BJ (cell line): ENCODE measurements at regions not wholly inside any gene's neighbourhood (a gene's known extent, or its start where the extent isn't known, plus 50 kb on each side); places are given as distances from the start of the nearest gene placed in this dataset.

ENCODE experiments used
- CTCF ChIA-PET: fragments of 350-600 bp; formaldehyde crosslinking; extraction: SDS; loops from one replicate; lab custom pipeline; 2021; ENCODE audit warnings: antibody characterized with exemption, inconsistent platforms; lab: Yijun Ruan, JAX
- POLR2A ChIA-PET: fragments of 300-600 bp; sonication (Branson Sonifier 250); formaldehyde crosslinking; extraction: SDS; loops from one replicate; lab custom pipeline; 2021; ENCODE audit warnings: antibody characterized with exemption; lab: Charles Lee
- DNase-seq: peaks from one replicate; pipeline ENCODE4 v3.0.0-alpha.2; 2011; ENCODE audit warnings: low read depth
- H3K27me3 ChIP-seq: 2 replicates; pipeline ENCODE4 v1.6.0; 2011; ENCODE audit warnings: low read length; ENCODE audit not compliant: control insufficient read depth, insufficient read depth
- H3K36me3 ChIP-seq: 2 replicates; pipeline ENCODE4 v1.5.1; 2011; ENCODE audit warnings: low read length; ENCODE audit not compliant: control insufficient read depth, insufficient read depth
- H3K4me3 ChIP-seq: 2 replicates; pipeline ENCODE4 v1.5.1; 2011; ENCODE audit warnings: low read depth, mild to moderate bottlenecking, control low read depth, low read length
- CTCF ChIP-seq: IDR thresholded peaks from 2 replicates; pipeline ENCODE4 v1.5.1; 2011; ENCODE audit warnings: low read depth, mild to moderate bottlenecking, control low read depth, inconsistent platforms, low read length, moderate library complexity; ENCODE audit not compliant: insufficient read depth

- DNase-seq = no peak
- no peak for TF ChIP-seq CTCF
- ChIA-PET CTCF (no interaction called here), POLR2A (no interaction called here)
- H3K36me3 ChIP-seq = no peaks in the 10 kb centered on the region
- no peak overlapping the region for H3K4me3 ChIP-seq
- no peaks in the 10 kb centered on the region for H3K27me3 ChIP-seq
These were observed 99.3 kb upstream of the PROKR2 start for GRCh38 chr20:5416086-5416485.

GRCh38 chr20:5413394-5413793 lies 96.6 kb upstream of the PROKR2 start:
- TF ChIP-seq CTCF = no peak
- CTCF ChIA-PET = no interaction called here
- POLR2A ChIA-PET = no interaction called here

GRCh38 chr20:5410470-5410869 lies 93.7 kb upstream of the PROKR2 start:
- Histone ChIP-seq H3K4me3 (no peak overlapping the region), H3K36me3 (no peaks in the 10 kb centered on the region), H3K27me3 (no peaks in the 10 kb centered on the region; the same call in 1 of the 2 replicates)
- no peak for DNase-seq
- POLR2A ChIA-PET = no interaction called here
- CTCF ChIA-PET = interaction anchor here (1.6 kb wide), 1 partner anchor 188 kb away, joined by 3 read pairs; no protein-coding TSS in a partner anchor
- no peak for TF ChIP-seq CTCF

More at GRCh38 chr20:5413394-5413793, 96.6 kb upstream of the PROKR2 start:
- no peaks in the 10 kb centered on the region; the same call in 1 of the 2 replicates for H3K27me3 ChIP-seq
- H3K4me3 ChIP-seq = no peak overlapping the region
- H3K36me3 ChIP-seq = no peaks in the 10 kb centered on the region
- DNase-seq = no peak

- TF ChIP-seq CTCF = peak; percentile 56
- no peak overlapping the region for H3K4me3 ChIP-seq
- ChIA-PET POLR2A (no interaction called here), CTCF (interaction anchor here (1.3 to 1.6 kb wide), 2 partner anchors 11 to 104 kb away, joined by 3 to 5 read pairs; no protein-coding TSS in a partner anchor)
- H3K27me3 ChIP-seq = no peaks in the 10 kb centered on the region
- H3K36me3 ChIP-seq = no peaks in the 10 kb centered on the region
- no peak for DNase-seq
These were observed 86.3 kb upstream of the PROKR2 start for GRCh38 chr20:5402903-5403531.

- ChIA-PET POLR2A (no interaction called here), CTCF (interaction anchor here (0.6 to 1.6 kb wide), 2 partner anchors 9 to 103 kb away, joined by 3 to 4 read pairs; no protein-coding TSS in a partner anchor)
- H3K4me3 ChIP-seq = no peak overlapping the region
- no peaks in the 10 kb centered on the region for H3K27me3 ChIP-seq
- TF ChIP-seq CTCF = no peak
- H3K36me3 ChIP-seq = no peaks in the 10 kb centered on the region
- no peak for DNase-seq
These were observed 84.6 kb upstream of the PROKR2 start for GRCh38 chr20:5401277-5401875.
